Epithelial cell of esophagus (primary cell): ENCODE measurements at regions not wholly inside any gene's neighbourhood (a gene's known extent, or its start where the extent isn't known, plus 50 kb on each side); places are given as distances from the start of the nearest gene placed in this dataset.

ENCODE experiments used
- DNase-seq: peaks from one replicate; pipeline ENCODE4 v3.0.0; 2010; ENCODE audit warnings: low read depth
- H3K4me3 ChIP-seq: 2 replicates; pipeline ENCODE4 v1.5.1; 2011; ENCODE audit warnings: mild to moderate bottlenecking, low read length, control low read depth
- TF ChIP-seq, protein P1 (sequence below): IDR thresholded peaks from 2 replicates; pipeline ENCODE4 v1.5.1; 2011; ENCODE audit warnings: low read depth, mild to moderate bottlenecking, low read length, control low read depth, inconsistent platforms; ENCODE audit not compliant: insufficient read depth; ENCODE audit errors: missing control alignments

DNA sequence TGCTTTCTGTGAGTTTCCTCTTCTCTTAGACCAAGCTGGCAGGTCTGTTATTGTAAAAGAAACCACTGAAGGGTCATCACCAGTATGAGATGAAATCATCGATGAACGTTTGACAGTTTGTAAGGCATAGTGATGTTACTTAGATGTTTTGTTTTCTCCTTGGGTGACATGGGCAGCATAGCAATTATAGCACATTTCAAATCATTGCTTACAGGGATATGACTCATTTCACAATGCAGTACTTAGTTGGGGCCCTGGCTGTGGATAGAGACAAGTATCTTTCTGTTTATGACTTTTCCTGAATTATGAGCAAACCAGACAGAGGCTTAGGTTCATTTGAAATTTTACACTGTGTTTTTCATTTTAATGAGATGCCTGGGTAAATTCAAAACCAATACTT, 313.0 kb downstream of the RWDD3 start:
- TF ChIP-seq, protein P1, sequence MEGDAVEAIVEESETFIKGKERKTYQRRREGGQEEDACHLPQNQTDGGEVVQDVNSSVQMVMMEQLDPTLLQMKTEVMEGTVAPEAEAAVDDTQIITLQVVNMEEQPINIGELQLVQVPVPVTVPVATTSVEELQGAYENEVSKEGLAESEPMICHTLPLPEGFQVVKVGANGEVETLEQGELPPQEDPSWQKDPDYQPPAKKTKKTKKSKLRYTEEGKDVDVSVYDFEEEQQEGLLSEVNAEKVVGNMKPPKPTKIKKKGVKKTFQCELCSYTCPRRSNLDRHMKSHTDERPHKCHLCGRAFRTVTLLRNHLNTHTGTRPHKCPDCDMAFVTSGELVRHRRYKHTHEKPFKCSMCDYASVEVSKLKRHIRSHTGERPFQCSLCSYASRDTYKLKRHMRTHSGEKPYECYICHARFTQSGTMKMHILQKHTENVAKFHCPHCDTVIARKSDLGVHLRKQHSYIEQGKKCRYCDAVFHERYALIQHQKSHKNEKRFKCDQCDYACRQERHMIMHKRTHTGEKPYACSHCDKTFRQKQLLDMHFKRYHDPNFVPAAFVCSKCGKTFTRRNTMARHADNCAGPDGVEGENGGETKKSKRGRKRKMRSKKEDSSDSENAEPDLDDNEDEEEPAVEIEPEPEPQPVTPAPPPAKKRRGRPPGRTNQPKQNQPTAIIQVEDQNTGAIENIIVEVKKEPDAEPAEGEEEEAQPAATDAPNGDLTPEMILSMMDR = no peak
- DNase-seq = peak; percentile 75
- no peak overlapping the region for H3K4me3 ChIP-seq

DNA sequence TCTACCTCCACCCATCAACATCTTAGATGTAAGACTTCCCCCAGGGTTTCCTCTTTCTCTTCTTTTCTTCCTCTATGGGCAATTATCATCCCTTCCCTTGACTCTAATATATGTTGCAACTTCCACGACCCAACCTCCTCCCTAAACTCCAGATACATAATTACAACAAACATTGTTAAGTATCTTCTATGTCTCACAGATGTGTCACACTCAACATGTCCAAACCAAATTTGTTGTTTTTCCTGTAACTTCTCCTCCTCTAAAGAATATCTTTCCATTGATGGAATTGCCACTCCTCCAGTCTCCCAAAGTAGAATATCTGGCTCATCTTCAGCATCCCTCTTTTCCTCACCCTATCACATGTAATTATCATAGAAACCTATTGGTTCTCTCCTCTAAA, 314.2 kb downstream of the RWDD3 start:
- no peak overlapping the region for H3K4me3 ChIP-seq
- peak; percentile 91 for DNase-seq
- TF ChIP-seq, protein P1 = no peak

DNA sequence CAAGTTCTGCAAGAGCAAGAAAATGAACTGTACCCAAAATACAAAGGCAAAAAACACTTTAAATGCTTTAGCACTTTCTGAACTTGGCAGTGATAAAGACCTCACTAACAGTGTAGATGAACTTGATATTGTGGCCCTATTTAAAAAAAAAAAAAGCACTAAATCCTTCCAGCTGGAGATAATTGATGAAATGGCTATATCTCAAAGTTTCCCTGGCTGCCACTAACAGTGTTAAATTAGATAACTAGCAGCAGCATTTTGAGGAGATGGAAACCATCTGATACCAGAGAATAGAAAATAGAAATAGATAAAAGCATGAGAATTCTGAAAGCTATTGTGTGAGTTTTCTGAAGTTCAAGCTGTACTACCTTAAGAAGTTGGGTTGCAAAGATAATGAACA, 317.2 kb downstream of the RWDD3 start:
- no peak for DNase-seq
- no peak overlapping the region for H3K4me3 ChIP-seq
- TF ChIP-seq, protein P1 = no peak

DNA sequence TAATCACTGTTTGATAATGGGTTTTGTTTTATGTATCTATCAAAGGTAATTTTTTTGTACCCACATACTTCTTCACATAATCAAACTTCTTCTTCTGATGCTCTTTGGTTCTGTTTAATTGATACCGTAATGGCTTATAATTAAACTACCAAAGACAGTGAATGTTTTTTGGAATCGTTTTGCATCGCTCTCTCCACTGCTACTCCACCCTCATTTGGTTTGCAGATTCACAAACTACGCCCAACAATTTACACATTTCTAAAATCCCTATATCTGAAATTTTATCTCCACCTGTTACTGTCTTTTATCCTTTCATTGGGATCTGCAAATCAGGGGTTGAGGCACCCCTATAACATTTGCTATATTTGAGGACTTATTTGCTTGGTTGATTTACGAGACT, 319.6 kb downstream of the RWDD3 start:
- TF ChIP-seq, protein P1 = no peak
- DNase-seq = no peak
- no peak overlapping the region for H3K4me3 ChIP-seq

DNA sequence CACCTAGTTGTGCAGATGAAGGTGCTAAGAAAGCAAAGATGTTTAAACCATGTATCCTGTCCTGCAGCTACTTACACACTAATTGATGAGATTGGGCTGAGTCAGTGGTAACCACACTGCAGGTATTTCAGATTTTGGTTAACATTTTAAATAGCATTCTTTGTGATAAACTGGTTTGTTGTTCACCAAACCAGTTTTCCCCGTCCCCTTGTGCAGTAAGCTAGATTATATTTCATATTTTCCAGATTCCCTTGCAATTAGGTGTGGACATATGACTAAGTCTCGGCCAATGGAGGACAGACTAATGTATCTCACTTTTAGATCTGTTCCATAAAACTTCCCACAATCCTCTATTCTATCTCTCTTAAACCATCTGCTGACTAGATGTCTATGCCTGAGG, 320.4 kb downstream of the RWDD3 start:
- H3K4me3 ChIP-seq = no peak overlapping the region
- TF ChIP-seq, protein P1 = no peak
- DNase-seq = peak; percentile 80

DNA sequence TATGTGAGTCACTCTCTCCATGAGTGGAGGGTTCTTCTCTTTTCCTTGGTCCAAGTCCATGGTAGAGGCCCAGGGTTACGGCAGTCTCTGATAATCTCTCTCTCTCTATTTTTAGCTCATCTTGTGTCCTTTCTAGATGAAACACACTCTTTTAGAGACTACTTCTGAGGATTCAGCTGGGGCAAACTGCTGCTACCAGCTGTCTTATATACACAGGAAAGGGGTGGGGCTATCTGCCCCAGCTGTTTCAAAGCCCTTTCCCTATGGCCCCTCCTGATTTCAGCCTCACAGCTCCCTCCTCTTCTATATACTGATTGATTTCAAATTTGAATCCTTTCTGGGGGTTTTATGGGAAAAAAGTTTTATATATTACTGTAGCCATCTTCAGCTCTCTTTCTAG, 324.8 kb downstream of the RWDD3 start:
- TF ChIP-seq, protein P1 = no peak
- DNase-seq = no peak
- H3K4me3 ChIP-seq = no peak overlapping the region

DNA sequence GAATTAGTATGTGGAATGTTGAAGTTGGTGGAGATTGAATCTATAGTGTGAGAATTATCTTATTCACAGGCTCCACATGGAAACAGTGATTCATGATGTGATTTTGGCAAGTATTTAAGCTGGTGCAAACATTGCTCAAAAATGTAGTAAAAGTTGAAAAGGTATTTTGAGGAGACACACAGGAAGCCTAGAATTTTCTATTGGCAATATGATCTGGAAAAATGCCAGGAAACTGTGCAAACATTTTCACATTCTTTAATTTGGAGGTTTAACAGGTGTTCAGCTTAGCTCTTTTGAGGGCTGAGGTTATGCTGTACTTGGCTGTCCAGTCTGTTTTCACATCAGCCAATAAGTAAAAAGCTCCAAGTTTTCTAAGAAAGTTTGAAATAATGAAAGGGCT, 327.3 kb downstream of the RWDD3 start:
- DNase-seq = no peak
- TF ChIP-seq, protein P1 = no peak

More for the DNA sequence above, 327.3 kb downstream of the RWDD3 start:
- H3K4me3 ChIP-seq = no peak overlapping the region
